ENCODE measurements at regions not wholly inside any gene's neighbourhood (a gene's known extent, or its start where the extent isn't known, plus 50 kb on each side); places are given as distances from the start of the nearest gene placed in this dataset.

DNA sequence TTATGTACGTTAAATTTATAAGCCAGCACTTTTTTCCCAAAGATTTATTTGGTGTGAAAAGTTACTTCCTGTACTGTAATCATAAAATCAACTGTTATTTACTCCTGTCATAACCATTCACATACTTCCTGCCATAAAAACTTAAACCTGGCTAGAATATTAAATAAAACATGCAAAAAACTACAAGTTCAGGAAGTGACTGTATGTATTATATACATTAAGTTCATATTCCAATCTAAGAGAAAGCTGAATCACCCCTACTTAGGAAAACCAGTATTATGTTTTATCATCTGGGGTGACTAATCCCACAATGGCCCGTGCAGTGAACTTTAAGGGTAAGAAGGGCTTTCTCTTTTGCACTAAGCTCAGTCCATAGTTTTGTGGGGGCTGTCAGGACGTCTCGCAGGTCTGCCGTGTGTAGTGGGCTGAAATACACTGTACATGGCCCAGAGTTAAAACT, 183.7 kb upstream of the KLF14 start:
- TF ChIP-seq POLR2A (IDR thresholded peaks at IDR 0.05; ENCODE audit: low read depth, low read length): no peak
- no peak for TF ChIP-seq POLR2AphosphoS5 (IDR thresholded peaks at IDR 0.05; ENCODE audit: low read depth, low read length)
- no peak for TF ChIP-seq TAF1 (IDR thresholded peaks at IDR 0.05; ENCODE audit: borderline replicate concordance, low read depth, low read length)

All from GM12892 (cell line).